Cardiac septum (tissue), 1 donor: ENCODE measurements at regions not wholly inside any gene's neighbourhood (a gene's known extent, or its start where the extent isn't known, plus 50 kb on each side); places are given as distances from the start of the nearest gene placed in this dataset.
"Not testable (repeated sequence)": the region's sequence is repeated elsewhere in the genome, so short reads cannot be mapped to it uniquely, and the experiment has no call there.

Source experiments
- DNase-seq: peaks from one replicate; pipeline ENCODE4 v3.0.0-alpha.2; 2020; ENCODE audit warnings: low spot score
- intact Hi-C: fragments of 100-400 bp; cut with DNase I; formaldehyde crosslinking; loops from one replicate; pipeline ENCODE4 v1.14.0; 2022
- donor health status: DM: no; HTN: no; CAD: no.

- DNase-seq, result no peak
- intact Hi-C loops, result no loop called here
These were observed 216.2 kb upstream of the PIK3R1 start for GRCh38 chr5:67999391-67999790.

GRCh38 chr5:67998709-67999261 lies 216.8 kb upstream of the PIK3R1 start:
- DNase-seq, result no peak
- intact Hi-C loops, result no loop called here

- DNase-seq, result no peak
These were observed 217.6 kb upstream of the PIK3R1 start for GRCh38 chr5:67997892-67998457.

GRCh38 chr5:67997148-67997547 lies 218.4 kb upstream of the PIK3R1 start:
- intact Hi-C loops, result no loop called here
- no peak for DNase-seq

More at GRCh38 chr5:67997892-67998457, 217.6 kb upstream of the PIK3R1 start:
- intact Hi-C loops, result no loop called here

- intact Hi-C loops, result no loop called here
- DNase-seq, result no peak
These were observed 219.0 kb upstream of the PIK3R1 start for GRCh38 chr5:67996596-67996995.

- DNase-seq, result no peak
- intact Hi-C loops, result no loop called here
These were observed 222.6 kb upstream of the PIK3R1 start for GRCh38 chr5:67992923-67993322.

- intact Hi-C loops, result loop anchor here (5.0 kb wide), 1 partner anchor 263 kb away; no protein-coding TSS in a partner anchor
- DNase-seq, result no peak
These were observed 226.1 kb upstream of the PIK3R1 start for GRCh38 chr5:67989456-67989855.

GRCh38 chr5:67986761-67987160 lies 228.8 kb upstream of the PIK3R1 start:
- DNase-seq, result no peak
- intact Hi-C loops, result loop anchor here (5.0 kb wide), 1 partner anchor 266 kb away; no protein-coding TSS in a partner anchor

GRCh38 chr5:67985686-67986387 lies 229.7 kb upstream of the PIK3R1 start:
- DNase-seq, result no peak
- intact Hi-C loops, result loop anchor here (5.0 kb wide), 1 partner anchor 266 kb away; no protein-coding TSS in a partner anchor

- DNase-seq, result no peak
- intact Hi-C loops, result no loop called here
These were observed 231.0 kb upstream of the PIK3R1 start for GRCh38 chr5:67984546-67984945.

GRCh38 chr5:67983251-67984110 lies 232.1 kb upstream of the PIK3R1 start:
- no peak for DNase-seq
- intact Hi-C loops, result no loop called here

- DNase-seq, intact Hi-C loops: not testable (repeated sequence)
These were observed 233.4 kb upstream of the PIK3R1 start for GRCh38 chr5:67982160-67982559.

GRCh38 chr5:67978171-67978570 lies 237.4 kb upstream of the PIK3R1 start:
- intact Hi-C loops, result no loop called here
- no peak for DNase-seq

- intact Hi-C loops, result no loop called here
- DNase-seq, result no peak
These were observed 238.5 kb upstream of the PIK3R1 start for GRCh38 chr5:67976891-67977601.

- intact Hi-C loops, result no loop called here
These were observed 239.4 kb upstream of the PIK3R1 start for GRCh38 chr5:67976181-67976580.

GRCh38 chr5:67974471-67974870 lies 241.1 kb upstream of the PIK3R1 start:
- intact Hi-C loops, result no loop called here
- DNase-seq, result no peak

More at GRCh38 chr5:67976181-67976580, 239.4 kb upstream of the PIK3R1 start:
- no peak for DNase-seq

- no peak for DNase-seq
- intact Hi-C loops, result no loop called here
These were observed 241.5 kb upstream of the PIK3R1 start for GRCh38 chr5:67974054-67974453.

- intact Hi-C loops, result no loop called here
- DNase-seq, result no peak
These were observed 243.4 kb upstream of the PIK3R1 start for GRCh38 chr5:67971971-67972821.
